Right ventricle myocardium inferior (tissue), 1 donor: ENCODE measurements at regions not wholly inside any gene's neighbourhood (a gene's known extent, or its start where the extent isn't known, plus 50 kb on each side); places are given as distances from the start of the nearest gene placed in this dataset.
A peak's percentile ranks its signal among the peaks of the same experiment; 100 is the strongest.
"Not testable (repeated sequence)": the region's sequence is repeated elsewhere in the genome, so short reads cannot be mapped to it uniquely, and the experiment has no call there.

Experiments used
- ATAC-seq: fragments of 200-7000 bp; cut with Tn5 transposase; one replicate; pipeline ENCODE4 v1.9.1; 2020; ENCODE audit warnings: mild to moderate bottlenecking, moderate library complexity
- DNase-seq: peaks from one replicate; pipeline ENCODE4 v3.0.0; 2021; ENCODE audit errors: missing footprints
- intact Hi-C: fragments of 100-400 bp; cut with DNase I; formaldehyde crosslinking; loops from one replicate; pipeline ENCODE4 v1.11.0; 2022
- donor health status: DM: no; HTN: yes; CAD: no; lungs with severe emphysema.

- no peak for DNase-seq
- intact Hi-C loops, result no loop called here
- no peak for ATAC-seq
Measured at GRCh38 chr4:10821826-10822225, 137.3 kb upstream of the CLNK start.

GRCh38 chr4:10816571-10816970 lies 132.0 kb upstream of the CLNK start:
- ATAC-seq, result no peak
- intact Hi-C loops, result no loop called here
- DNase-seq, result no peak

- no peak for DNase-seq
- no peak for ATAC-seq
- intact Hi-C loops, result no loop called here
Measured at GRCh38 chr4:10811991-10812390, 127.4 kb upstream of the CLNK start.

- ATAC-seq, result no peak
- no peak for DNase-seq
- intact Hi-C loops, result no loop called here
Measured at GRCh38 chr4:10810411-10810810, 125.8 kb upstream of the CLNK start.

GRCh38 chr4:10809905-10810304 lies 125.3 kb upstream of the CLNK start:
- DNase-seq (no peak), ATAC-seq (no peak)
- intact Hi-C loops, result no loop called here

GRCh38 chr4:10808591-10808990 lies 124.0 kb upstream of the CLNK start:
- no peak for DNase-seq
- intact Hi-C loops, result no loop called here
- ATAC-seq, result peak; percentile 13

- ATAC-seq, result no peak
- intact Hi-C loops, result no loop called here
- no peak for DNase-seq
Measured at GRCh38 chr4:10806953-10807645, 122.5 kb upstream of the CLNK start.

GRCh38 chr4:10803713-10804343 lies 119.3 kb upstream of the CLNK start:
- no peak for DNase-seq
- ATAC-seq, result no peak
- intact Hi-C loops, result no loop called here

GRCh38 chr4:10787365-10787764 lies 102.8 kb upstream of the CLNK start:
- intact Hi-C loops, result no loop called here
- no peak for DNase-seq
- ATAC-seq, result no peak

GRCh38 chr4:10784621-10785020 lies 100.1 kb upstream of the CLNK start:
- ATAC-seq (no peak), DNase-seq (no peak)
- intact Hi-C loops, result no loop called here

- DNase-seq, result no peak
- no peak for ATAC-seq
- intact Hi-C loops, result no loop called here
Measured at GRCh38 chr4:10783351-10783750, 98.8 kb upstream of the CLNK start.

- intact Hi-C loops, result no loop called here
- ATAC-seq, result no peak
Measured at GRCh38 chr4:10781805-10782204, 97.2 kb upstream of the CLNK start.

GRCh38 chr4:10780803-10781202 lies 96.2 kb upstream of the CLNK start:
- intact Hi-C loops, DNase-seq: not testable (repeated sequence)

More at GRCh38 chr4:10781805-10782204, 97.2 kb upstream of the CLNK start:
- no peak for DNase-seq

GRCh38 chr4:10775132-10775531 lies 90.6 kb upstream of the CLNK start:
- DNase-seq, intact Hi-C loops: not testable (repeated sequence)

More at GRCh38 chr4:10780803-10781202, 96.2 kb upstream of the CLNK start:
- not testable (repeated sequence) for ATAC-seq

GRCh38 chr4:10773656-10774055 lies 89.1 kb upstream of the CLNK start:
- ATAC-seq (no peak), DNase-seq (no peak)
- intact Hi-C loops, result no loop called here

More at GRCh38 chr4:10775132-10775531, 90.6 kb upstream of the CLNK start:
- ATAC-seq, result not testable (repeated sequence)

- intact Hi-C loops, result no loop called here
- DNase-seq (no peak), ATAC-seq (no peak)
Measured at GRCh38 chr4:10773010-10773409, 88.4 kb upstream of the CLNK start.

- ATAC-seq, result no peak
- intact Hi-C loops, result no loop called here
- DNase-seq, result no peak
Measured at GRCh38 chr4:10765386-10765785, 80.8 kb upstream of the CLNK start.

GRCh38 chr4:10762561-10762960 lies 78.0 kb upstream of the CLNK start:
- intact Hi-C loops, result no loop called here
- DNase-seq, result no peak
- ATAC-seq, result no peak

GRCh38 chr4:10761903-10762302 lies 77.3 kb upstream of the CLNK start:
- no peak for ATAC-seq
- DNase-seq, result no peak
- intact Hi-C loops, result no loop called here

- intact Hi-C loops, result no loop called here
- no peak for DNase-seq
- no peak for ATAC-seq
Measured at GRCh38 chr4:10760086-10760485, 75.5 kb upstream of the CLNK start.

- intact Hi-C loops, result no loop called here
- ATAC-seq (no peak), DNase-seq (no peak)
Measured at GRCh38 chr4:10758906-10759305, 74.3 kb upstream of the CLNK start.
